ENCODE measurements at regions not wholly inside any gene's neighbourhood (a gene's known extent, or its start where the extent isn't known, plus 50 kb on each side); places are given as distances from the start of the nearest gene placed in this dataset.

- peak; percentile 16 for DNase-seq
Observed at GRCh38 chr3:107892955-107893624, 197.7 kb downstream of the CD47 start.

GRCh38 chr3:107884719-107885460, 205.9 kb downstream of the CD47 start:
- peak; percentile 70 for DNase-seq

GRCh38 chr3:107884028-107884427, 206.8 kb downstream of the CD47 start:
- no peak for DNase-seq

- DNase-seq = no peak
Observed at GRCh38 chr3:107882881-107883280, 207.9 kb downstream of the CD47 start.

GRCh38 chr3:107882261-107882660, 208.6 kb downstream of the CD47 start:
- no peak for DNase-seq

GRCh38 chr3:107881509-107881908, 209.3 kb downstream of the CD47 start:
- DNase-seq = no peak

- no peak for DNase-seq
Observed at GRCh38 chr3:107880702-107881101, 210.1 kb downstream of the CD47 start.

GRCh38 chr3:107877936-107878335, 212.9 kb downstream of the CD47 start:
- DNase-seq = no peak

GRCh38 chr3:107870943-107871638, 219.7 kb downstream of the CD47 start:
- no peak for DNase-seq

GRCh38 chr3:107870096-107870495, 220.7 kb downstream of the CD47 start:
- no peak for DNase-seq

GRCh38 chr3:107868449-107868848, 222.4 kb downstream of the CD47 start:
- peak; percentile 25 for DNase-seq

- DNase-seq = no peak
Observed at GRCh38 chr3:107861904-107862303, 228.9 kb downstream of the CD47 start.

GRCh38 chr3:107861422-107861821, 229.4 kb downstream of the CD47 start:
- no peak for DNase-seq

Data from NCI-H2171 treated with DMSO at 0.1 percent for 48 hours (cell line).